GM12878 (cell line): ENCODE measurements at regions not wholly inside any gene's neighbourhood (a gene's known extent, or its start where the extent isn't known, plus 50 kb on each side); places are given as distances from the start of the nearest gene placed in this dataset.

Experiments used
- ATAC-seq: fragments of 200-7000 bp; cut with Tn5 transposase; 3 replicates; pipeline ENCODE4 v1.9.1; 2020; ENCODE audit warnings: mild to moderate bottlenecking, moderate library complexity
- BruUV-seq: library from RNA; stranded (reverse); fragments of 400-500 nt; replicated peaks from 2 replicates; lab custom pipeline; 2021; lab: Mats Ljungman, UMichigan
- CTCF ChIA-PET: fragments of 300-600 bp; sonication (Branson Sonifier 250); formaldehyde crosslinking; extraction: SDS; loops from one replicate; lab custom pipeline; 2021; ENCODE audit warnings: inconsistent platforms; lab: Yijun Ruan, JAX
- POLR2A ChIA-PET: fragments of 350-600 bp; formaldehyde crosslinking; extraction: SDS; loops from one replicate; lab custom pipeline; 2021; ENCODE audit warnings: inconsistent platforms; lab: Charles Lee
- RAD21 ChIA-PET: fragments of 300-600 bp; sonication (Branson Sonifier 250); formaldehyde crosslinking; loops from one replicate; lab custom pipeline; 2023; ENCODE audit warnings: antibody characterized with exemption; ENCODE audit not compliant: unreplicated experiment; lab: Charles Lee
- SMC1A ChIA-PET: fragments of 300-600 bp; sonication (Branson Sonifier 250); formaldehyde crosslinking; loops from one replicate; lab custom pipeline; 2023; ENCODE audit not compliant: unreplicated experiment, uncharacterized antibody; lab: Charles Lee
- DNase-seq: peaks from one replicate; pipeline ENCODE4 v3.0.0-alpha.2; 2011; ENCODE audit warnings: low read depth, low spot score
- FAIRE-seq: peaks from 3 replicates; lab custom pipeline; 2011; peaks lifted over from hg19 to GRCh38; lab: Jason Lieb, UNC
- H2AFZ ChIP-seq: 2 replicates; pipeline ENCODE4 v1.6.0; 2011; ENCODE audit warnings: low read depth, low read length, control low read depth; ENCODE audit not compliant: control insufficient read depth
- H3K27ac ChIP-seq: 2 replicates; pipeline ENCODE4 v1.5.1; 2011; ENCODE audit warnings: control low read depth; ENCODE audit not compliant: control insufficient read depth, insufficient read depth
- H3K27me3 ChIP-seq, 2 experiments: replicated peaks in 1 of 2; 2 replicates each; pipeline versions ENCODE4 v1.6.0 to v1.6.1; 2011; ENCODE audit warnings: low read length in 1 of 2; ENCODE audit not compliant: control insufficient read depth in 2 of 2, insufficient read depth in 2 of 2
- H3K36me3 ChIP-seq, 2 experiments: 2 replicates each; pipeline ENCODE4 v1.5.1; 2011; ENCODE audit warnings: low read length in 1 of 2; ENCODE audit not compliant: control insufficient read depth in 2 of 2, insufficient read depth in 2 of 2
- H3K4me1 ChIP-seq: 2 replicates; pipeline ENCODE4 v1.6.1; 2011; ENCODE audit warnings: mild to moderate bottlenecking, low read length, moderate library complexity, mixed read lengths; ENCODE audit not compliant: control insufficient read depth, insufficient read depth
- H3K4me2 ChIP-seq: 2 replicates; pipeline ENCODE4 v1.6.0; 2011; ENCODE audit warnings: control low read depth; ENCODE audit not compliant: control insufficient read depth, insufficient read depth
- H3K4me3 ChIP-seq: fragments of 200-600 bp; sonication (generic); 2 replicates; pipeline ENCODE4 v1.5.1; 2016
- H3K79me2 ChIP-seq: 2 replicates; pipeline ENCODE4 v1.6.0; 2011; ENCODE audit warnings: low read length; ENCODE audit not compliant: control insufficient read depth, insufficient read depth
- H3K9ac ChIP-seq: 2 replicates; pipeline ENCODE4 v1.8.0; 2011; ENCODE audit warnings: low read length, control low read depth, mixed read lengths; ENCODE audit not compliant: control insufficient read depth, insufficient read depth
- H3K9me3 ChIP-seq: replicated peaks from 3 replicates; pipeline ENCODE4 v1.5.1; 2011; ENCODE audit warnings: mild to moderate bottlenecking, low read length; ENCODE audit not compliant: control insufficient read depth, insufficient read depth
- H4K20me1 ChIP-seq: 2 replicates; pipeline ENCODE4 v1.6.0; 2011; ENCODE audit not compliant: control insufficient read depth, insufficient read depth
- CHD2 ChIP-seq: IDR thresholded peaks from 2 replicates; pipeline ENCODE4 v1.6.1; 2011; ENCODE audit warnings: low read depth, low read length, improper control_type of control experiment, borderline replicate concordance
- CREB1 ChIP-seq: IDR thresholded peaks from 2 replicates; pipeline ENCODE4 v1.6.1; 2012; ENCODE audit warnings: low read depth, mild to moderate bottlenecking, inconsistent platforms
- CREM ChIP-seq: IDR thresholded peaks from 2 replicates; pipeline ENCODE4 v1.6.1; 2014; ENCODE audit warnings: antibody characterized with exemption, low read depth
- DPF2 ChIP-seq: fragments of 450-650 bp; IDR thresholded peaks from 2 replicates; pipeline ENCODE4 v1.6.1; 2017; ENCODE audit warnings: mild to moderate bottlenecking
- ETV6 ChIP-seq, 2 experiments: fragments of 450-650 bp in 1 of 2; IDR thresholded peaks in 1 of 2; conservative IDR thresholded peaks in 1 of 2; 2 replicates each; pipeline ENCODE4 v1.6.1; 2014; ENCODE audit warnings: antibody characterized with exemption in 1 of 2, borderline replicate concordance in 1 of 2, low read depth in 1 of 2, mild to moderate bottlenecking in 1 of 2, moderate library complexity in 1 of 2
- IKZF1 ChIP-seq: fragments of 450-650 bp; conservative IDR thresholded peaks from 2 replicates; pipeline ENCODE4 v1.6.1; 2017; ENCODE audit warnings: antibody characterized with exemption, mild to moderate bottlenecking
- NFYA ChIP-seq: IDR thresholded peaks from 2 replicates; pipeline ENCODE4 v1.6.1; 2011; ENCODE audit warnings: low read depth, mild to moderate bottlenecking, low read length, improper control_type of control experiment, borderline replicate concordance
- NR2C2 ChIP-seq: IDR thresholded peaks from 2 replicates; pipeline ENCODE4 v1.6.1; 2011; ENCODE audit warnings: borderline replicate concordance, low read depth; ENCODE audit not compliant: control insufficient read depth, insufficient read length
- SMAD1 ChIP-seq: fragments of 450-650 bp; IDR thresholded peaks from 2 replicates; pipeline ENCODE4 v1.6.1; 2018; ENCODE audit warnings: mild to moderate bottlenecking, low read depth; ENCODE audit not compliant: partially characterized antibody
- USF2 ChIP-seq: IDR thresholded peaks from 2 replicates; pipeline ENCODE4 v1.6.1; 2011; ENCODE audit warnings: low read depth, low read length, improper control_type of control experiment, borderline replicate concordance
- YBX1 ChIP-seq: fragments of 450-650 bp; IDR thresholded peaks from 2 replicates; pipeline ENCODE4 v1.6.1; 2016; ENCODE audit warnings: antibody characterized with exemption
- ZBTB11 ChIP-seq: fragments of 450-650 bp; formaldehyde crosslinking; IDR thresholded peaks from 2 replicates; pipeline ENCODE4 v1.5.0; 2022; ENCODE audit warnings: mild to moderate bottlenecking, missing genetic modification characterization
- ZNF207 ChIP-seq: fragments of 450-650 bp; IDR thresholded peaks from 2 replicates; pipeline ENCODE4 v1.6.1; 2014; ENCODE audit warnings: antibody characterized with exemption, mild to moderate bottlenecking, borderline replicate concordance
- WGBS: methylation state at CpG from one replicate; pipeline ENCODE4 v1.1.6; 2016; ENCODE audit warnings: low lambda C conversion rate; ENCODE audit not compliant: insufficient replicate concordance, insufficient coverage; ENCODE audit errors: missing lambda C conversion rate; 5-methylcytosine and 5-hydroxymethylcytosine counted together
- in situ Hi-C: fragments of 300-500 bp; cut with MboI; formaldehyde crosslinking; loops from 9 replicates; pipeline ENCODE4 v1.14.3; 2018; ENCODE audit warnings: mixed read lengths
- intact Hi-C: fragments of 100-400 bp; cut with micrococcal nuclease; formaldehyde crosslinking; loops from one replicate; pipeline ENCODE4 v1.14.2; 2022; ENCODE audit not compliant: unreplicated experiment

- no TSS peak for BruUV-seq
- no peak overlapping the region for H3K4me2 ChIP-seq
- in situ Hi-C loops (no loop called here), intact Hi-C loops (no loop called here)
- DNase-seq (no peak), FAIRE-seq (no peak), ATAC-seq (peak; percentile 79)
- TF ChIP-seq CREB1, result no peak
- peak; percentile 36; the same call in 1 of the 2 replicates for TF ChIP-seq IKZF1
- no peaks in the 10 kb centered on the region; a peak in 1 of 4 replicates for H3K27me3 ChIP-seq
- H3K9me3 ChIP-seq, result no peaks in the 10 kb centered on the region
- ChIA-PET SMC1A (interaction anchor here (0.7 to 1.4 kb wide), 4 partner anchors 11 to 27 kb away, joined by 3 to 4 read pairs (median 4); no protein-coding TSS in a partner anchor), CTCF (interaction anchor here (0.7 kb wide), 1 partner anchor 87 kb away, joined by 3 read pairs; no protein-coding TSS in a partner anchor), RAD21 (interaction anchor here (1.0 to 1.1 kb wide), 3 partner anchors 27 to 87 kb away, joined by 3 to 4 read pairs (median 4); no protein-coding TSS in a partner anchor), POLR2A (interaction anchor here (0.8 kb wide), 1 partner anchor 60 kb away, joined by 3 read pairs; no protein-coding TSS in a partner anchor)
- H3K9ac ChIP-seq, result no peak overlapping the region
- WGBS, result 42% methylated on average over 6 of the region's 6 CpGs
- no peaks in the 10 kb centered on the region for H4K20me1 ChIP-seq
- no peak overlapping the region for H3K27ac ChIP-seq
- H3K79me2 ChIP-seq, result no peaks in the 10 kb centered on the region
- H3K36me3 ChIP-seq, result no peaks in the 10 kb centered on the region
- H3K4me1 ChIP-seq, result no peaks in the 10 kb centered on the region
- no peak overlapping the region for H3K4me3 ChIP-seq
- H2AFZ ChIP-seq, result no peak overlapping the region
Observed at GRCh38 chr1:177645491-177646190, 324.2 kb downstream of the SEC16B start.

GRCh38 chr1:177640687-177641086 is 329.2 kb downstream of the SEC16B start:
- POLR2A ChIA-PET, result no interaction called here
- SMC1A ChIA-PET, result interaction anchor here (0.8 to 1.5 kb wide), 4 partner anchors 16 to 189 kb away, joined by 3 read pairs; no protein-coding TSS in a partner anchor
- Histone ChIP-seq H4K20me1 (no peaks in the 10 kb centered on the region), H3K4me2 (no peak overlapping the region), H3K27ac (no peak overlapping the region), H3K79me2 (no peaks in the 10 kb centered on the region), H3K4me1 (no peaks in the 10 kb centered on the region), H3K9me3 (no peaks in the 10 kb centered on the region), H3K27me3 (no peaks in the 10 kb centered on the region), H3K4me3 (no peak overlapping the region), H3K36me3 (no peaks in the 10 kb centered on the region), H2AFZ (no peak overlapping the region), H3K9ac (no peak overlapping the region)
- intact Hi-C loops (no loop called here), in situ Hi-C loops (no loop called here)
- RAD21 ChIA-PET, result no interaction called here
- CTCF ChIA-PET, result interaction anchor here (1.0 kb wide), 1 partner anchor 16 kb away, joined by 3 read pairs; no protein-coding TSS in a partner anchor
- no TSS peak for BruUV-seq
- no peak for DNase-seq
- FAIRE-seq, result no peak
- ATAC-seq, result no peak
- TF ChIP-seq USF2 (no peak), NFYA (no peak), YBX1 (no peak), SMAD1 (no peak), ZBTB11 (CRISPR knock-in tag) (no peak), CHD2 (no peak), ZNF207 (no peak), NR2C2 (no peak), CREM (no peak), ETV6 (conservative IDR thresholded peaks at IDR 0.05 in 1 of 2, IDR thresholded peaks at IDR 0.05 in 1 of 2; ENCODE audit: borderline replicate concordance in 1 of 2, low read depth in 1 of 2) (no peak), DPF2 (no peak)
